ENCODE measurements at regions not wholly inside any gene's neighbourhood (a gene's known extent, or its start where the extent isn't known, plus 50 kb on each side); places are given as distances from the start of the nearest gene placed in this dataset.
"Not testable (repeated sequence)": the region's sequence is repeated elsewhere in the genome, so short reads cannot be mapped to it uniquely, and the experiment has no call there.

GRCh38 chr20:29519610-29520241 lies 1737.7 kb upstream of the DEFB115 start:
- FAIRE-seq; H3K4me3 ChIP-seq (ENCODE audit: low read length in 3 of 3); H3K27me3 ChIP-seq (ENCODE audit: control insufficient read depth, insufficient read depth, low read length); H3K9ac ChIP-seq (ENCODE audit: low read length in 3 of 3); H3K9me3 ChIP-seq (ENCODE audit: control insufficient read depth in 2 of 3, insufficient read depth in 1 of 3, low read length in 3 of 3); H3K27ac ChIP-seq (ENCODE audit: low read depth in 2 of 2, low read length in 2 of 2); intact Hi-C loops (cut with DNase I); H3K4me1 ChIP-seq (ENCODE audit: control insufficient read depth in 2 of 3, insufficient read depth in 2 of 3, low read depth in 1 of 3, low read length in 3 of 3); DNase-seq; H3K36me3 ChIP-seq (ENCODE audit: control insufficient read depth in 2 of 3, insufficient read depth in 3 of 3, low read length in 3 of 3): not testable (repeated sequence)
- TF ChIP-seq CTCF (IDR thresholded peaks at IDR 0.05; ENCODE audit: borderline replicate concordance, extremely low read depth, insufficient read depth) = peak; percentile 35

- intact Hi-C loops (cut with DNase I); FAIRE-seq; H3K9ac ChIP-seq (ENCODE audit: low read length in 3 of 3); H3K27me3 ChIP-seq (ENCODE audit: control insufficient read depth, insufficient read depth, low read length); H3K36me3 ChIP-seq (ENCODE audit: control insufficient read depth in 2 of 3, insufficient read depth in 3 of 3, low read length in 3 of 3); DNase-seq; H3K9me3 ChIP-seq (ENCODE audit: control insufficient read depth in 2 of 3, insufficient read depth in 1 of 3, low read length in 3 of 3); H3K4me3 ChIP-seq (ENCODE audit: low read length in 3 of 3); H3K4me1 ChIP-seq (ENCODE audit: control insufficient read depth in 2 of 3, insufficient read depth in 2 of 3, low read depth in 1 of 3, low read length in 3 of 3); H3K27ac ChIP-seq (ENCODE audit: low read depth in 2 of 2, low read length in 2 of 2): not testable (repeated sequence)
- peak; percentile 45 for TF ChIP-seq CTCF (IDR thresholded peaks at IDR 0.05; ENCODE audit: borderline replicate concordance, extremely low read depth, insufficient read depth)
Observed at GRCh38 chr20:29533566-29534177, 1723.8 kb upstream of the DEFB115 start.

- DNase-seq; H3K4me1 ChIP-seq (ENCODE audit: control insufficient read depth in 2 of 3, insufficient read depth in 2 of 3, low read depth in 1 of 3, low read length in 3 of 3); H3K9ac ChIP-seq (ENCODE audit: low read length in 3 of 3); H3K4me3 ChIP-seq (ENCODE audit: low read length in 3 of 3); H3K36me3 ChIP-seq (ENCODE audit: control insufficient read depth in 2 of 3, insufficient read depth in 3 of 3, low read length in 3 of 3); H3K9me3 ChIP-seq (ENCODE audit: control insufficient read depth in 2 of 3, insufficient read depth in 1 of 3, low read length in 3 of 3); H3K27me3 ChIP-seq (ENCODE audit: control insufficient read depth, insufficient read depth, low read length); H3K27ac ChIP-seq (ENCODE audit: low read depth in 2 of 2, low read length in 2 of 2); intact Hi-C loops (cut with DNase I); FAIRE-seq: not testable (repeated sequence)
Observed at GRCh38 chr20:29566901-29567635, 1690.4 kb upstream of the DEFB115 start.

GRCh38 chr20:29567671-29568070 lies 1689.8 kb upstream of the DEFB115 start:
- H3K9me3 ChIP-seq (ENCODE audit: control insufficient read depth in 2 of 3, insufficient read depth in 1 of 3, low read length in 3 of 3); intact Hi-C loops (cut with DNase I); H3K27ac ChIP-seq (ENCODE audit: low read depth in 2 of 2, low read length in 2 of 2); H3K9ac ChIP-seq (ENCODE audit: low read length in 3 of 3); DNase-seq; H3K27me3 ChIP-seq (ENCODE audit: control insufficient read depth, insufficient read depth, low read length); H3K4me3 ChIP-seq (ENCODE audit: low read length in 3 of 3); H3K4me1 ChIP-seq (ENCODE audit: control insufficient read depth in 2 of 3, insufficient read depth in 2 of 3, low read depth in 1 of 3, low read length in 3 of 3); FAIRE-seq; H3K36me3 ChIP-seq (ENCODE audit: control insufficient read depth in 2 of 3, insufficient read depth in 3 of 3, low read length in 3 of 3): not testable (repeated sequence)

- H3K27me3 ChIP-seq (ENCODE audit: control insufficient read depth, insufficient read depth, low read length); H3K4me3 ChIP-seq (ENCODE audit: low read length in 3 of 3); H3K4me1 ChIP-seq (ENCODE audit: control insufficient read depth in 2 of 3, insufficient read depth in 2 of 3, low read depth in 1 of 3, low read length in 3 of 3); H3K27ac ChIP-seq (ENCODE audit: low read depth in 2 of 2, low read length in 2 of 2); H3K36me3 ChIP-seq (ENCODE audit: control insufficient read depth in 2 of 3, insufficient read depth in 3 of 3, low read length in 3 of 3); H3K9ac ChIP-seq (ENCODE audit: low read length in 3 of 3); FAIRE-seq; H3K9me3 ChIP-seq (ENCODE audit: control insufficient read depth in 2 of 3, insufficient read depth in 1 of 3, low read length in 3 of 3); DNase-seq; intact Hi-C loops (cut with DNase I): not testable (repeated sequence)
Observed at GRCh38 chr20:29570126-29570525, 1687.3 kb upstream of the DEFB115 start.

GRCh38 chr20:29589530-29589929 lies 1667.9 kb upstream of the DEFB115 start:
- intact Hi-C loops (cut with DNase I); H3K36me3 ChIP-seq (ENCODE audit: control insufficient read depth in 2 of 3, insufficient read depth in 3 of 3, low read length in 3 of 3); H3K4me3 ChIP-seq (ENCODE audit: low read length in 3 of 3): not testable (repeated sequence)

More at GRCh38 chr20:29589530-29589929, 1667.9 kb upstream of the DEFB115 start:
- not testable (repeated sequence) for H3K4me1 ChIP-seq (ENCODE audit: control insufficient read depth in 2 of 3, insufficient read depth in 2 of 3, low read depth in 1 of 3, low read length in 3 of 3); FAIRE-seq; H3K9me3 ChIP-seq (ENCODE audit: control insufficient read depth in 2 of 3, insufficient read depth in 1 of 3, low read length in 3 of 3); H3K27me3 ChIP-seq (ENCODE audit: control insufficient read depth, insufficient read depth, low read length); H3K9ac ChIP-seq (ENCODE audit: low read length in 3 of 3); H3K27ac ChIP-seq (ENCODE audit: low read depth in 2 of 2, low read length in 2 of 2); DNase-seq

Measured in kidney (tissue), 13 donors.